ENCODE measurements at regions not wholly inside any gene's neighbourhood (a gene's known extent, or its start where the extent isn't known, plus 50 kb on each side); places are given as distances from the start of the nearest gene placed in this dataset.

DNA sequence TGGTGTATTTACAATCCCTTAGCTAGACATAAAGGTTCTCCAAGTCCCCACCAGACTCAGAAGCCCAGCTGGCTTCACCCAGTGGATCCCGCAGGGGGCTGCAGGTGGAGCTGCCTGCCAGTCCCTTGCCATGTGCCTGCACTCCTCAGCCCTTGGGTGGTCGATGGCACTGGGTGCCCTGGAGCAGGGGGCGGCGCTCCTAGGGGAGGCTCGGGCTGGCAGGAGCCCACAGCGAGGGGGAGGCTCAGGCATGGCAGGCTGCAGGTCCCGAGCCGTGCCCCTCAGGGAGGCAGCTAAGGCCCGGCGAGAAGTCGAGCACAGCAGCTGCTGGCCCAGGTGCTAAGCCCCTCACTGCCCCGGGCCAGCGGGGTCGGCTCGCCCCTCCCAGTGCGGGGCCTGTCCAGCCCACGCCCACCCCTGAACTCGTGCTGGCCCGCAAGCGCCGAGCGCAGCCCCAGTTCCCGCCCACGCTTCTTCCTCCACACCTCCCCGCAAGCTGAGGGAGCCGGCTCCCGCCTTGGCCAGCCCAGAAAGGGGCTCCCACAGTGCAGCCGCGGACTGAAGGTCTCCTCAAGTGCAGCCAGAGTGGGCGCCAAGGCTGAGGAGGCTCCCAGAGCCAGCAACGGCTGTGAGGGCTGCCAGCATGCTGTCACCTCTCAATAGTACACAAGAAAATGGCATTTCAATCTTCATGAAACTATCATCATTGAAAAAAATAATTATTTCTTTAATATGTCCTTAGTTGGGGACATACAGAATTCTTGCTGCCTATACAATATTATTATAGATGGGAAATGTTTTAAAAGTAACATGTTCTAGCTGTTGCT lies 189.1 kb downstream of the SLC7A11 start:
- Histone ChIP-seq H3K79me2 (replicated peaks; ENCODE audit: insufficient read depth, low read length) (no peaks in the 10 kb centered on the region), H3K9ac (ENCODE audit: low read length) (no peak overlapping the region), H3K9me2 (ENCODE audit: insufficient read depth, low read length) (no peaks in the 10 kb centered on the region), H2AFZ (ENCODE audit: low read depth, low read length) (no peak overlapping the region), H3K4me2 (ENCODE audit: low read length) (no peak overlapping the region), H3F3A (ENCODE audit: insufficient read depth, low read length, poor library complexity, severe bottlenecking) (no peaks in the 10 kb centered on the region), H3K36me3 (ENCODE audit: insufficient read depth, low read length) (no peaks in the 10 kb centered on the region), H3K9me3 (ENCODE audit: low read length) (no peaks in the 10 kb centered on the region), H3K27me3 (ENCODE audit: insufficient read depth, low read depth, low read length) (no peaks in the 10 kb centered on the region), H4K20me1 (ENCODE audit: insufficient read depth) (no peaks in the 10 kb centered on the region), H3K27ac (ENCODE audit: low read length) (no peak overlapping the region), H3K4me3 (ENCODE audit: low read length) (no peak overlapping the region)
- TF ChIP-seq EZH2 (IDR thresholded peaks at IDR 0.05; ENCODE audit: borderline replicate concordance, insufficient read depth, low read length, poor library complexity, severe bottlenecking): no peak
- TF ChIP-seq EP300 (conservative IDR thresholded peaks at IDR 0.05; ENCODE audit: poor library complexity, severe bottlenecking): no peak
- no peak for TF ChIP-seq TAF1 (IDR thresholded peaks at IDR 0.05; ENCODE audit: low read depth)
- TF ChIP-seq POLR2AphosphoS5 (IDR thresholded peaks at IDR 0.05): no peak
- TF ChIP-seq RAD21 (conservative IDR thresholded peaks at IDR 0.05): no peak
- TF ChIP-seq SMC3 (conservative IDR thresholded peaks at IDR 0.05; ENCODE audit: poor library complexity): no peak
- no peak for TF ChIP-seq REST (IDR thresholded peaks at IDR 0.05; ENCODE audit: borderline replicate concordance)
- TF ChIP-seq, protein P1, sequence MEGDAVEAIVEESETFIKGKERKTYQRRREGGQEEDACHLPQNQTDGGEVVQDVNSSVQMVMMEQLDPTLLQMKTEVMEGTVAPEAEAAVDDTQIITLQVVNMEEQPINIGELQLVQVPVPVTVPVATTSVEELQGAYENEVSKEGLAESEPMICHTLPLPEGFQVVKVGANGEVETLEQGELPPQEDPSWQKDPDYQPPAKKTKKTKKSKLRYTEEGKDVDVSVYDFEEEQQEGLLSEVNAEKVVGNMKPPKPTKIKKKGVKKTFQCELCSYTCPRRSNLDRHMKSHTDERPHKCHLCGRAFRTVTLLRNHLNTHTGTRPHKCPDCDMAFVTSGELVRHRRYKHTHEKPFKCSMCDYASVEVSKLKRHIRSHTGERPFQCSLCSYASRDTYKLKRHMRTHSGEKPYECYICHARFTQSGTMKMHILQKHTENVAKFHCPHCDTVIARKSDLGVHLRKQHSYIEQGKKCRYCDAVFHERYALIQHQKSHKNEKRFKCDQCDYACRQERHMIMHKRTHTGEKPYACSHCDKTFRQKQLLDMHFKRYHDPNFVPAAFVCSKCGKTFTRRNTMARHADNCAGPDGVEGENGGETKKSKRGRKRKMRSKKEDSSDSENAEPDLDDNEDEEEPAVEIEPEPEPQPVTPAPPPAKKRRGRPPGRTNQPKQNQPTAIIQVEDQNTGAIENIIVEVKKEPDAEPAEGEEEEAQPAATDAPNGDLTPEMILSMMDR (IDR thresholded peaks at IDR 0.05; ENCODE audit: poor library complexity, severe bottlenecking): no peak
- TF ChIP-seq MXI1 (conservative IDR thresholded peaks at IDR 0.05; ENCODE audit: poor library complexity, severe bottlenecking): no peak

- TF ChIP-seq REST (IDR thresholded peaks at IDR 0.05; ENCODE audit: borderline replicate concordance) (no peak), EP300 (conservative IDR thresholded peaks at IDR 0.05; ENCODE audit: poor library complexity, severe bottlenecking) (no peak), MXI1 (conservative IDR thresholded peaks at IDR 0.05; ENCODE audit: poor library complexity, severe bottlenecking) (no peak), RAD21 (conservative IDR thresholded peaks at IDR 0.05) (no peak), EZH2 (IDR thresholded peaks at IDR 0.05; ENCODE audit: borderline replicate concordance, insufficient read depth, low read length, poor library complexity, severe bottlenecking) (no peak), SMC3 (conservative IDR thresholded peaks at IDR 0.05; ENCODE audit: poor library complexity) (no peak), TAF1 (IDR thresholded peaks at IDR 0.05; ENCODE audit: low read depth) (no peak), POLR2AphosphoS5 (IDR thresholded peaks at IDR 0.05) (no peak)
- TF ChIP-seq, protein P1 (IDR thresholded peaks at IDR 0.05; ENCODE audit: poor library complexity, severe bottlenecking): no peak
- Histone ChIP-seq H3K4me2 (ENCODE audit: low read length) (no peak overlapping the region), H3K9me2 (ENCODE audit: insufficient read depth, low read length) (no peaks in the 10 kb centered on the region), H3K27me3 (ENCODE audit: insufficient read depth, low read depth, low read length) (no peaks in the 10 kb centered on the region), H3K27ac (ENCODE audit: low read length) (no peak overlapping the region), H2AFZ (ENCODE audit: low read depth, low read length) (no peak overlapping the region), H3K9ac (ENCODE audit: low read length) (no peak overlapping the region), H4K20me1 (ENCODE audit: insufficient read depth) (no peaks in the 10 kb centered on the region), H3K36me3 (ENCODE audit: insufficient read depth, low read length) (no peaks in the 10 kb centered on the region), H3K4me3 (ENCODE audit: low read length) (no peak overlapping the region), H3F3A (ENCODE audit: insufficient read depth, low read length, poor library complexity, severe bottlenecking) (no peaks in the 10 kb centered on the region), H3K79me2 (replicated peaks; ENCODE audit: insufficient read depth, low read length) (no peaks in the 10 kb centered on the region), H3K9me3 (ENCODE audit: low read length) (no peaks in the 10 kb centered on the region)
Observed at GRCh38 chr4:138051157-138051556, 191.0 kb downstream of the SLC7A11 start.
